Epithelial cell of esophagus (primary cell): ENCODE measurements at regions not wholly inside any gene's neighbourhood (a gene's known extent, or its start where the extent isn't known, plus 50 kb on each side); places are given as distances from the start of the nearest gene placed in this dataset.

Experiments
- DNase-seq: peaks from one replicate; pipeline ENCODE4 v3.0.0; 2010; ENCODE audit warnings: low read depth
- H3K4me3 ChIP-seq: 2 replicates; pipeline ENCODE4 v1.5.1; 2011; ENCODE audit warnings: mild to moderate bottlenecking, low read length, control low read depth
- CTCF ChIP-seq: IDR thresholded peaks from 2 replicates; pipeline ENCODE4 v1.5.1; 2011; ENCODE audit warnings: low read depth, mild to moderate bottlenecking, low read length, control low read depth, inconsistent platforms; ENCODE audit not compliant: insufficient read depth; ENCODE audit errors: missing control alignments

DNA sequence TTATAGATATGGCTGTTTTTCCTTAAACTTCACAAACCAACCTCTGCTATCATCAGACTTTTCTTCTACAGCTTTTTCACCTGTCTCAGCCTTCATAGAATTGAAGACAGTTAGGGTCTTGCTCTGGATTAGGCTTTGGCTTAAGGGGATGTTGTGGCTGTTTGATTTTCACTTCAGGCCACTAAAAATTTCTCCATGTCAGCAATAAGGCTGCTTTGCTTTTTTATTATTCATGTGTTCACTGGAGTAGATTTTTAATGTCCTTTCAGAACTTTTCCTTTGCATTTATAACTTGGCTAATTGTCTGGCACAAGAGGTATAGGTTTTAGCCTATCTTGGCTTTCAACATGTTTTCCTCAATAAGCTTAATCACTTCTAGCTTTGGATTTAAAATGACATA lies 392.6 kb downstream of the RFPL4B start:
- no peak overlapping the region for H3K4me3 ChIP-seq
- no peak for DNase-seq
- no peak for TF ChIP-seq CTCF

GRCh38 chr6:112743323-112743722 lies 396.2 kb downstream of the RFPL4B start:
- H3K4me3 ChIP-seq = no peak overlapping the region
- no peak for TF ChIP-seq CTCF
- no peak for DNase-seq

GRCh38 chr6:112744827-112745226 lies 397.7 kb downstream of the RFPL4B start:
- TF ChIP-seq CTCF = no peak
- no peak for DNase-seq
- no peak overlapping the region for H3K4me3 ChIP-seq

DNA sequence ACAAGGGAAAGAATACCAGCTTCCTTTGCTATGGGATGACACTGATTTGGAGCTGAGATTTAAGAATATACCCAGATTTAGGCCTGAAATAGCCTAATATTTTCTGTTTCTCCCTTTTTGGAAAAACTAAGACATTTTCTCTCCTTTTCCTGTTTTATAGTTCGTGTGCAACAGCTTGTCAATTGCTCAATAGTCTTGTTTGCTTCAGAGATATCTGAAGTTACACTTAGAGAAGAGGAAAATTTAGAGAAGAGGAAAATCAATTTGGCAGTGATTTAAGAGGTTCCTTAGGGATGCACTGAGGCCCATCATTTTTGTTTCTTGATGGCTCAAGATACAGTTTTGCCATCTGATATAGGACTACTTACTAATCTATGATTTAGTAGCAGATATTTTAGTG lies 398.6 kb downstream of the RFPL4B start:
- DNase-seq = no peak
- no peak overlapping the region for H3K4me3 ChIP-seq
- TF ChIP-seq CTCF = no peak

GRCh38 chr6:112749673-112750072 lies 402.5 kb downstream of the RFPL4B start:
- TF ChIP-seq CTCF = no peak
- no peak for DNase-seq
- H3K4me3 ChIP-seq = no peak overlapping the region

GRCh38 chr6:112752305-112752704 lies 405.2 kb downstream of the RFPL4B start:
- DNase-seq = no peak
- H3K4me3 ChIP-seq = no peak overlapping the region
- no peak for TF ChIP-seq CTCF

DNA sequence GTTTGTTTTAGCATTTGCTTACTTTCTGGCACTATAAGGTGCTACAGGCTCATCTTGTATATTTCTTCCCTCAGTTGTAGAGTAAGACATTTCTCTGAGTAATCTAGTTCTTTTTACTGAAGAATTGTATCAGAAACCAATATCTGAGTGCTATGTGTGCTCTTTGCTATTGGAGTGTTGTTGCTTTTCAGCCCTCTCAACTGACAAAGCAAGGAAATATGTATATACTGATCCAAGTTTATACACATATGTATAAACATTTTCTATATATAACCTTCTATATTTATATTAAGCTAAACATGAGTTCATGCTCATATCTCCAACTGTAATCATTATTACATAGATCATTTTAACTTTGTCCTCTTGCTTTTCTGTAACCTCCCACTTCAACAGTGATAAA lies 405.7 kb downstream of the RFPL4B start:
- no peak overlapping the region for H3K4me3 ChIP-seq
- TF ChIP-seq CTCF = no peak
- no peak for DNase-seq
